Lower leg skin (tissue), 3 donors: ENCODE measurements at regions not wholly inside any gene's neighbourhood (a gene's known extent, or its start where the extent isn't known, plus 50 kb on each side); places are given as distances from the start of the nearest gene placed in this dataset.

Experiments used
- CTCF ChIP-seq, 3 donors: fragments of 450-650 bp; IDR thresholded peaks; one replicate each; pipeline ENCODE4 v1.5.1; 2016; ENCODE audit warnings: antibody characterized with exemption in 3 of 3, mild to moderate bottlenecking in 3 of 3, moderate library complexity in 2 of 3
- POLR2A ChIP-seq, 2 donors: fragments of 450-650 bp; IDR thresholded peaks; one replicate each; pipeline ENCODE4 v1.6.1; 2016 to 2017; ENCODE audit warnings: antibody characterized with exemption in 2 of 2, mild to moderate bottlenecking in 1 of 2, moderate library complexity in 1 of 2

- no peak for TF ChIP-seq CTCF (IDR thresholded peaks at IDR 0.05)
- no peak for TF ChIP-seq POLR2A (IDR thresholded peaks at IDR 0.05)
These were observed 98.3 kb upstream of the C7orf33 start for GRCh38 chr7:148492157-148492860.
